WTC11 (cell line): ENCODE measurements at regions not wholly inside any gene's neighbourhood (a gene's known extent, or its start where the extent isn't known, plus 50 kb on each side); places are given as distances from the start of the nearest gene placed in this dataset.

Source experiments
- ATAC-seq: fragments of 200-7000 bp; cut with Tn5 transposase; 2 replicates; pipeline ENCODE4 v1.10.0; 2021; ENCODE audit warnings: mild to moderate bottlenecking, moderate library complexity
- CTCF ChIA-PET: fragments of 300-600 bp; sonication (Branson Sonifier 250); formaldehyde crosslinking; loops from one replicate; lab custom pipeline; 2021; ENCODE audit warnings: antibody characterized with exemption; lab: Charles Lee
- POLR2A ChIA-PET: fragments of 350-600 bp; sonication (Branson Sonifier 250); formaldehyde crosslinking; loops from one replicate; lab custom pipeline; 2021; ENCODE audit warnings: antibody characterized with exemption; lab: Charles Lee
- DNase-seq: peaks from one replicate; pipeline ENCODE4 v3.0.0; 2021; ENCODE audit warnings: low spot score
- H3K27ac Mint-ChIP-seq: 2 replicates; pipeline ENCODE4 v1.8.0; 2021; ENCODE audit warnings: mixed read lengths
- H3K27me3 Mint-ChIP-seq: 2 replicates; pipeline ENCODE4 v1.8.0; 2021; ENCODE audit warnings: low read depth, mild to moderate bottlenecking, moderate library complexity, mixed read lengths
- H3K36me3 Mint-ChIP-seq: 2 replicates; pipeline ENCODE4 v1.8.0; 2021; ENCODE audit warnings: mixed read lengths
- H3K4me1 Mint-ChIP-seq: 2 replicates; pipeline ENCODE4 v1.8.0; 2022; ENCODE audit warnings: mixed read lengths
- H3K4me3 Mint-ChIP-seq: 2 replicates; pipeline ENCODE4 v1.8.0; 2021; ENCODE audit warnings: mild to moderate bottlenecking, moderate library complexity, mixed read lengths
- H3K9me3 Mint-ChIP-seq: 2 replicates; pipeline ENCODE4 v1.8.0; 2021; ENCODE audit warnings: mixed read lengths
- CREM ChIP-seq: sonication (generic); formaldehyde crosslinking; IDR thresholded peaks from 2 replicates; pipeline ENCODE4 v1.8.1; 2022; ENCODE audit warnings: mild to moderate bottlenecking, missing genetic modification reagents, moderate library complexity
- E2F4 ChIP-seq: sonication (generic); formaldehyde crosslinking; IDR thresholded peaks from 2 replicates; pipeline ENCODE4 v1.8.1; 2022; ENCODE audit warnings: low read depth, mild to moderate bottlenecking, moderate library complexity, missing genetic modification reagents, borderline replicate concordance
- ESRRA ChIP-seq: sonication (generic); formaldehyde crosslinking; IDR thresholded peaks from 2 replicates; pipeline ENCODE4 v1.8.1; 2022; ENCODE audit warnings: mild to moderate bottlenecking, missing genetic modification reagents, borderline replicate concordance
- GTF2I ChIP-seq: fragments of 250-450 bp; sonication (Bioruptor Pico); conservative IDR thresholded peaks from 2 replicates; pipeline ENCODE4 v1.4.0; 2021; ENCODE audit warnings: mild to moderate bottlenecking
- HMGA2 ChIP-seq: fragments of 250-450 bp; sonication (Bioruptor Pico); IDR thresholded peaks from 2 replicates; pipeline ENCODE4 v1.4.0; 2021; ENCODE audit warnings: mild to moderate bottlenecking, moderate library complexity
- IRF1 ChIP-seq: sonication (generic); formaldehyde crosslinking; IDR thresholded peaks from 2 replicates; pipeline ENCODE4 v1.8.0; 2023; ENCODE audit warnings: missing genetic modification reagents
- JAZF1 ChIP-seq: fragments of 250-450 bp; sonication (Bioruptor Pico); IDR thresholded peaks from 2 replicates; pipeline ENCODE4 v1.9.0; 2021; ENCODE audit warnings: moderate library complexity, mild to moderate bottlenecking, inconsistent platforms
- KAT7 ChIP-seq: sonication (generic); formaldehyde crosslinking; IDR thresholded peaks from 2 replicates; pipeline ENCODE4 v1.8.1; 2023; ENCODE audit warnings: missing genetic modification reagents, mild to moderate bottlenecking, borderline replicate concordance
- NFE2L1 ChIP-seq: sonication (generic); formaldehyde crosslinking; IDR thresholded peaks from 2 replicates; pipeline ENCODE4 v1.8.1; 2023; ENCODE audit warnings: missing genetic modification reagents
- PRRX2 ChIP-seq: fragments of 250-450 bp; sonication (Bioruptor Pico); IDR thresholded peaks from 2 replicates; pipeline ENCODE4 v1.8.0; 2021; ENCODE audit warnings: mild to moderate bottlenecking
- RELA ChIP-seq: sonication (generic); formaldehyde crosslinking; IDR thresholded peaks from 2 replicates; pipeline ENCODE4 v1.8.1; 2022; ENCODE audit warnings: missing genetic modification reagents, mild to moderate bottlenecking, borderline replicate concordance
- SMAD3 ChIP-seq: sonication (generic); formaldehyde crosslinking; IDR thresholded peaks from 2 replicates; pipeline ENCODE4 v1.8.0; 2022; ENCODE audit warnings: missing genetic modification reagents, mild to moderate bottlenecking, borderline replicate concordance
- TCF7 ChIP-seq: sonication (generic); formaldehyde crosslinking; IDR thresholded peaks from 2 replicates; pipeline ENCODE4 v1.8.0; 2022; ENCODE audit warnings: mild to moderate bottlenecking, low read depth, missing genetic modification reagents, moderate library complexity
- TEAD1 ChIP-seq: sonication (generic); formaldehyde crosslinking; IDR thresholded peaks from 2 replicates; pipeline ENCODE4 v1.8.0; 2022; ENCODE audit warnings: mild to moderate bottlenecking, missing genetic modification reagents
- TEAD4 ChIP-seq: sonication (generic); formaldehyde crosslinking; IDR thresholded peaks from 2 replicates; pipeline ENCODE4 v1.8.0; 2022; ENCODE audit warnings: mild to moderate bottlenecking, missing genetic modification reagents
- USF1 ChIP-seq: sonication (generic); formaldehyde crosslinking; IDR thresholded peaks from 2 replicates; pipeline ENCODE4 v1.8.0; 2022; ENCODE audit warnings: mild to moderate bottlenecking, missing genetic modification reagents
- ZNF219 ChIP-seq: sonication (generic); formaldehyde crosslinking; IDR thresholded peaks from 2 replicates; pipeline ENCODE4 v1.8.0; 2023; ENCODE audit warnings: missing genetic modification reagents, mild to moderate bottlenecking, borderline replicate concordance
- ZNF232 ChIP-seq: sonication (generic); formaldehyde crosslinking; IDR thresholded peaks from 2 replicates; pipeline ENCODE4 v1.8.0; 2022; ENCODE audit warnings: mild to moderate bottlenecking, missing genetic modification reagents
- ZNF263 ChIP-seq: sonication (generic); formaldehyde crosslinking; IDR thresholded peaks from 2 replicates; pipeline ENCODE4 v1.8.1; 2022; ENCODE audit warnings: low read depth, mild to moderate bottlenecking, moderate library complexity, missing genetic modification reagents
- ZNF416 ChIP-seq: fragments of 250-450 bp; sonication (Bioruptor Pico); IDR thresholded peaks from 2 replicates; pipeline ENCODE4 v1.9.0; 2021; ENCODE audit warnings: mild to moderate bottlenecking, inconsistent platforms
- ZNF423 ChIP-seq: fragments of 250-450 bp; sonication (Bioruptor Pico); IDR thresholded peaks from 2 replicates; pipeline ENCODE4 v2.1.2; 2022; ENCODE audit warnings: mild to moderate bottlenecking, moderate library complexity
- ZNF671 ChIP-seq: fragments of 250-450 bp; sonication (Bioruptor Pico); IDR thresholded peaks from 2 replicates; pipeline ENCODE4 v1.8.0; 2021; ENCODE audit warnings: mild to moderate bottlenecking
- TF ChIP-seq, protein P1 (sequence below): fragments of 250-450 bp; sonication (Bioruptor Pico); IDR thresholded peaks from 2 replicates; pipeline ENCODE4 v1.8.0; 2021; ENCODE audit warnings: mild to moderate bottlenecking
- TF ChIP-seq, protein P2 (sequence below): sonication (generic); formaldehyde crosslinking; IDR thresholded peaks from 2 replicates; pipeline ENCODE4 v1.8.0; 2022; ENCODE audit warnings: mild to moderate bottlenecking, missing genetic modification reagents
- TF ChIP-seq, protein P3 (sequence below): fragments of 250-450 bp; sonication (Bioruptor Pico); IDR thresholded peaks from 2 replicates; pipeline ENCODE4 v1.9.0; 2021; ENCODE audit warnings: mild to moderate bottlenecking
- TF ChIP-seq, protein P4 (sequence below): sonication (generic); formaldehyde crosslinking; conservative IDR thresholded peaks from 2 replicates; pipeline ENCODE4 v1.8.1; 2022; ENCODE audit warnings: mild to moderate bottlenecking, missing genetic modification reagents
- TF ChIP-seq, protein P5 (sequence below): sonication (generic); formaldehyde crosslinking; IDR thresholded peaks from 2 replicates; pipeline ENCODE4 v1.8.0; 2022; ENCODE audit warnings: mild to moderate bottlenecking, missing genetic modification reagents

DNA sequence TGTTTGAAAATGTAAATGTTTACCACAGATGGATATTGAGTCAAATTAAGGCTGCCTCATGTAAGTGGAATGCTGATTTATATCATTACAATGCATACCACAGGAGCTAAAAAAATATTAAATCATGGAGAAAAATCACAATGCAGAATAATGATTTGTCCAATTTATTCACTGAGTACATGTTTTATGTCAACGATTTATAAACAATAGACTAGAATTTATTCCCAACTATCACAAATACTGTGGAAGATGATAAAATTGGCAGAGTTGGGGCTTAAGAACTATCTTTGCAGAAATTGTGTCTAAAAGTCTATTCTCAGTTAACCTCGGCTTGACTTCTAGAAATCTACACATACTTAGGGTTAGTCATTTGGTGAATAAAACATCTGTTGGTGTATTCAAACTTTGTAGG is 472.1 kb upstream of the MARCKS start:
- ATAC-seq (no peak), DNase-seq (no peak)
- TF ChIP-seq, protein P1, sequence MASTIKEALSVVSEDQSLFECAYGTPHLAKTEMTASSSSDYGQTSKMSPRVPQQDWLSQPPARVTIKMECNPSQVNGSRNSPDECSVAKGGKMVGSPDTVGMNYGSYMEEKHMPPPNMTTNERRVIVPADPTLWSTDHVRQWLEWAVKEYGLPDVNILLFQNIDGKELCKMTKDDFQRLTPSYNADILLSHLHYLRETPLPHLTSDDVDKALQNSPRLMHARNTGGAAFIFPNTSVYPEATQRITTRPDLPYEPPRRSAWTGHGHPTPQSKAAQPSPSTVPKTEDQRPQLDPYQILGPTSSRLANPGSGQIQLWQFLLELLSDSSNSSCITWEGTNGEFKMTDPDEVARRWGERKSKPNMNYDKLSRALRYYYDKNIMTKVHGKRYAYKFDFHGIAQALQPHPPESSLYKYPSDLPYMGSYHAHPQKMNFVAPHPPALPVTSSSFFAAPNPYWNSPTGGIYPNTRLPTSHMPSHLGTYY (CRISPR knock-in tag) = no peak
- TF ChIP-seq CREM (no peak), IRF1 (CRISPR knock-in tag) (no peak), TEAD4 (CRISPR knock-in tag) (no peak), E2F4 (CRISPR knock-in tag) (no peak), ZNF423 (CRISPR knock-in tag) (no peak), NFE2L1 (CRISPR knock-in tag) (no peak), ESRRA (CRISPR knock-in tag) (no peak), ZNF671 (CRISPR knock-in tag) (no peak), SMAD3 (no peak), ZNF416 (CRISPR knock-in tag) (no peak)
- TF ChIP-seq, protein P2, sequence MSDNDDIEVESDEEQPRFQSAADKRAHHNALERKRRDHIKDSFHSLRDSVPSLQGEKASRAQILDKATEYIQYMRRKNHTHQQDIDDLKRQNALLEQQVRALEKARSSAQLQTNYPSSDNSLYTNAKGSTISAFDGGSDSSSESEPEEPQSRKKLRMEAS = no peak
- TF ChIP-seq, protein P3, sequence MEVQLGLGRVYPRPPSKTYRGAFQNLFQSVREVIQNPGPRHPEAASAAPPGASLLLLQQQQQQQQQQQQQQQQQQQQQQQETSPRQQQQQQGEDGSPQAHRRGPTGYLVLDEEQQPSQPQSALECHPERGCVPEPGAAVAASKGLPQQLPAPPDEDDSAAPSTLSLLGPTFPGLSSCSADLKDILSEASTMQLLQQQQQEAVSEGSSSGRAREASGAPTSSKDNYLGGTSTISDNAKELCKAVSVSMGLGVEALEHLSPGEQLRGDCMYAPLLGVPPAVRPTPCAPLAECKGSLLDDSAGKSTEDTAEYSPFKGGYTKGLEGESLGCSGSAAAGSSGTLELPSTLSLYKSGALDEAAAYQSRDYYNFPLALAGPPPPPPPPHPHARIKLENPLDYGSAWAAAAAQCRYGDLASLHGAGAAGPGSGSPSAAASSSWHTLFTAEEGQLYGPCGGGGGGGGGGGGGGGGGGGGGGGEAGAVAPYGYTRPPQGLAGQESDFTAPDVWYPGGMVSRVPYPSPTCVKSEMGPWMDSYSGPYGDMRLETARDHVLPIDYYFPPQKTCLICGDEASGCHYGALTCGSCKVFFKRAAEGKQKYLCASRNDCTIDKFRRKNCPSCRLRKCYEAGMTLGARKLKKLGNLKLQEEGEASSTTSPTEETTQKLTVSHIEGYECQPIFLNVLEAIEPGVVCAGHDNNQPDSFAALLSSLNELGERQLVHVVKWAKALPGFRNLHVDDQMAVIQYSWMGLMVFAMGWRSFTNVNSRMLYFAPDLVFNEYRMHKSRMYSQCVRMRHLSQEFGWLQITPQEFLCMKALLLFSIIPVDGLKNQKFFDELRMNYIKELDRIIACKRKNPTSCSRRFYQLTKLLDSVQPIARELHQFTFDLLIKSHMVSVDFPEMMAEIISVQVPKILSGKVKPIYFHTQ (CRISPR knock-in tag) = no peak
- ChIA-PET CTCF (no interaction called here), POLR2A (no interaction called here)
- Mint-ChIP-seq H3K4me1 (no peaks in the 10 kb centered on the region), H3K9me3 (no peaks in the 10 kb centered on the region), H3K27ac (no peak overlapping the region), H3K4me3 (no peak overlapping the region), H3K36me3 (no peaks in the 10 kb centered on the region), H3K27me3 (no peaks in the 10 kb centered on the region)

- CTCF ChIA-PET = interaction anchor here (1.2 kb wide), 1 partner anchor 490 kb away, joined by 3 read pairs; no protein-coding TSS in a partner anchor
- no peak overlapping the region for H3K27ac Mint-ChIP-seq
- ATAC-seq = no peak
- POLR2A ChIA-PET = no interaction called here
- no peaks in the 10 kb centered on the region for H3K9me3 Mint-ChIP-seq
- H3K36me3 Mint-ChIP-seq = no peaks in the 10 kb centered on the region
- H3K4me1 Mint-ChIP-seq = peaks cover 11% of the 10 kb centered on the region
- TF ChIP-seq USF1 (CRISPR knock-in tag) (no peak), ZNF263 (CRISPR knock-in tag) (no peak), ZNF232 (no peak), TEAD1 (CRISPR knock-in tag) (no peak), ZNF219 (no peak), JAZF1 (CRISPR knock-in tag) (no peak), RELA (CRISPR knock-in tag) (no peak), KAT7 (CRISPR knock-in tag) (no peak), GTF2I (CRISPR knock-in tag) (no peak), TEAD4 (CRISPR knock-in tag) (no peak), TCF7 (CRISPR knock-in tag) (no peak), PRRX2 (CRISPR knock-in tag) (no peak), HMGA2 (CRISPR knock-in tag) (no peak), E2F4 (CRISPR knock-in tag) (no peak)
- TF ChIP-seq, protein P4, sequence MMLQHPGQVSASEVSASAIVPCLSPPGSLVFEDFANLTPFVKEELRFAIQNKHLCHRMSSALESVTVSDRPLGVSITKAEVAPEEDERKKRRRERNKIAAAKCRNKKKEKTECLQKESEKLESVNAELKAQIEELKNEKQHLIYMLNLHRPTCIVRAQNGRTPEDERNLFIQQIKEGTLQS (CRISPR knock-in tag) = no peak
- TF ChIP-seq, protein P5, sequence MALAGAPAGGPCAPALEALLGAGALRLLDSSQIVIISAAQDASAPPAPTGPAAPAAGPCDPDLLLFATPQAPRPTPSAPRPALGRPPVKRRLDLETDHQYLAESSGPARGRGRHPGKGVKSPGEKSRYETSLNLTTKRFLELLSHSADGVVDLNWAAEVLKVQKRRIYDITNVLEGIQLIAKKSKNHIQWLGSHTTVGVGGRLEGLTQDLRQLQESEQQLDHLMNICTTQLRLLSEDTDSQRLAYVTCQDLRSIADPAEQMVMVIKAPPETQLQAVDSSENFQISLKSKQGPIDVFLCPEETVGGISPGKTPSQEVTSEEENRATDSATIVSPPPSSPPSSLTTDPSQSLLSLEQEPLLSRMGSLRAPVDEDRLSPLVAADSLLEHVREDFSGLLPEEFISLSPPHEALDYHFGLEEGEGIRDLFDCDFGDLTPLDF (CRISPR knock-in tag) = no peak
- no peaks in the 10 kb centered on the region for H3K27me3 Mint-ChIP-seq
- DNase-seq = no peak
- no peak overlapping the region for H3K4me3 Mint-ChIP-seq
Measured at GRCh38 chr6:113388996-113389395, 468.1 kb upstream of the MARCKS start.
